Keratinocyte (primary cell): ENCODE measurements at regions not wholly inside any gene's neighbourhood (a gene's known extent, or its start where the extent isn't known, plus 50 kb on each side); places are given as distances from the start of the nearest gene placed in this dataset.

Source experiments
- DNase-seq: peaks from one replicate; pipeline ENCODE4 v3.0.0-alpha.2; 2011; ENCODE audit warnings: low read depth, missing footprints, low spot score
- FAIRE-seq: peaks from 2 replicates; lab custom pipeline; 2011; peaks lifted over from hg19 to GRCh38; lab: Jason Lieb, UNC
- H2AFZ ChIP-seq: 2 replicates; pipeline ENCODE4 v1.6.0; 2012; ENCODE audit warnings: low read length, control low read depth, inconsistent platforms; ENCODE audit not compliant: control insufficient read depth
- H3K27ac ChIP-seq: 2 replicates; pipeline ENCODE4 v1.5.1; 2011; ENCODE audit warnings: low read length; ENCODE audit not compliant: control insufficient read depth, insufficient read depth
- H3K27me3 ChIP-seq: 3 replicates; pipeline ENCODE4 v1.6.0; 2011; ENCODE audit warnings: low read length; ENCODE audit not compliant: control insufficient read depth, insufficient read depth; ENCODE audit errors: extremely low read depth
- H3K36me3 ChIP-seq, 2 experiments: 2 replicates in 1 of 2; 3 replicates in 1 of 2; pipeline ENCODE4 v1.5.1; 2011; ENCODE audit warnings: low read length in 2 of 2, mild to moderate bottlenecking in 1 of 2; ENCODE audit not compliant: control insufficient read depth in 2 of 2, insufficient read depth in 2 of 2; ENCODE audit errors: extremely low read depth in 1 of 2
- H3K4me1 ChIP-seq: 3 replicates; pipeline ENCODE4 v1.5.1; 2011; ENCODE audit warnings: low read length; ENCODE audit not compliant: control insufficient read depth, insufficient read depth; ENCODE audit errors: extremely low read depth
- H3K4me2 ChIP-seq: 3 replicates; pipeline ENCODE4 v1.6.0; 2011; ENCODE audit warnings: low read depth, low read length; ENCODE audit not compliant: control insufficient read depth, insufficient read depth; ENCODE audit errors: extremely low read depth
- H3K4me3 ChIP-seq, 3 experiments: fragments of 200-600 bp in 1 of 3; sonication (generic) in 1 of 3; 2 replicates in 2 of 3; 3 replicates in 1 of 3; pipeline ENCODE4 v1.5.1; 2011 to 2016; ENCODE audit warnings: low read length in 3 of 3, mild to moderate bottlenecking in 3 of 3, control low read depth in 2 of 3, inconsistent platforms in 1 of 3, low read depth in 1 of 3, mixed read lengths in 1 of 3, mixed run types in 1 of 3, moderate library complexity in 1 of 3; ENCODE audit not compliant: control insufficient read depth in 2 of 3, insufficient read depth in 2 of 3; ENCODE audit errors: extremely low read depth in 1 of 3
- H3K79me2 ChIP-seq: 2 replicates; pipeline ENCODE4 v1.6.0; 2012; ENCODE audit warnings: low read length; ENCODE audit not compliant: control insufficient read depth, insufficient read depth
- H3K9ac ChIP-seq: 3 replicates; pipeline ENCODE4 v1.6.0; 2011; ENCODE audit warnings: low read length; ENCODE audit not compliant: control insufficient read depth, insufficient read depth; ENCODE audit errors: extremely low read depth
- H3K9me1 ChIP-seq: 3 replicates; pipeline ENCODE4 v1.6.0; 2011; ENCODE audit warnings: low read length; ENCODE audit not compliant: control insufficient read depth, insufficient read depth; ENCODE audit errors: extremely low read depth
- H3K9me3 ChIP-seq: 2 replicates; pipeline ENCODE4 v1.5.1; 2012; ENCODE audit warnings: low read depth, low read length; ENCODE audit not compliant: control insufficient read depth
- H4K20me1 ChIP-seq: 3 replicates; pipeline ENCODE4 v1.6.0; 2011; ENCODE audit warnings: low read length; ENCODE audit not compliant: control insufficient read depth, insufficient read depth; ENCODE audit errors: extremely low read depth
- CTCF ChIP-seq, 3 experiments: IDR thresholded peaks in 1 of 3; conservative IDR thresholded peaks in 1 of 3; optimal IDR thresholded peaks in 1 of 3; 2 replicates in 2 of 3; 3 replicates in 1 of 3; pipeline versions ENCODE3 to v1.5.1; 2011; ENCODE audit warnings: low read length in 3 of 3, mild to moderate bottlenecking in 3 of 3, moderate library complexity in 2 of 3, control low read depth in 1 of 3, inconsistent platforms in 1 of 3; ENCODE audit not compliant: insufficient read depth in 2 of 3; ENCODE audit errors: extremely low read depth in 1 of 3
- EZH2 ChIP-seq: IDR thresholded peaks from one replicate; pipeline ENCODE4 v1.6.1; 2012; ENCODE audit warnings: inconsistent platforms, mild to moderate bottlenecking, low read length, moderate library complexity
- dilution Hi-C: fragments of 300-500 bp; cut with MboI; formaldehyde crosslinking; loops from one replicate; pipeline ENCODE4 v1.7.0; 2020; ENCODE audit warnings: low sequenced_read_pairs; ENCODE audit not compliant: extremely low pct_ligation_motif_present

DNA sequence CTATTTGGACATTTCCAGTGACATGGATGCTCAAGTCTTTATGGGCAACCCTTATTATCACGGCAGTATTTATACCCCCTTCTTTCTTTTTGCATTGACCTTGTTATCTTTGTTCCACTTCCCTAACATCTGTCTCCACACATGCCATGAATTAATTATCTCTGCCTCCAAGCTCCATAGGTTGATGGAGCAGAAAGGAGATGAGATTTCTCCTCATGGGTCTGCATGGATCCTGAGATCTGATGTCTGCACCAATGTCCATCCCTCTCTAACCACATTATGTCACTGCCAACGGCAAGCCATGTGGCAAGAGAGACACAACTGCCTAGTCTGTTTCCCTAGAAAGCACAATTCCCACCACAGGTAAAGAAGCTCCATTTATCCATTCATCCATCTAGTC is 416.8 kb upstream of the ASIC2 start:
- Histone ChIP-seq H2AFZ (no peak overlapping the region), H3K4me3 (no peak overlapping the region), H4K20me1 (no peaks in the 10 kb centered on the region), H3K4me1 (no peaks in the 10 kb centered on the region), H3K4me2 (no peak overlapping the region), H3K79me2 (no peaks in the 10 kb centered on the region), H3K36me3 (no peaks in the 10 kb centered on the region), H3K9me3 (no peaks in the 10 kb centered on the region), H3K27me3 (no peaks in the 10 kb centered on the region), H3K9me1 (no peaks in the 10 kb centered on the region), H3K27ac (no peak overlapping the region), H3K9ac (no peak overlapping the region)
- FAIRE-seq = no peak
- dilution Hi-C loops = no loop called here
- TF ChIP-seq CTCF (optimal IDR thresholded peaks at IDR 0.05 in 1 of 3, IDR thresholded peaks at IDR 0.05 in 1 of 3, conservative IDR thresholded peaks at IDR 0.05 in 1 of 3; ENCODE audit: extremely low read depth in 1 of 3, insufficient read depth in 2 of 3, low read length in 3 of 3) (no peak), EZH2 (no peak)
- DNase-seq = no peak

DNA sequence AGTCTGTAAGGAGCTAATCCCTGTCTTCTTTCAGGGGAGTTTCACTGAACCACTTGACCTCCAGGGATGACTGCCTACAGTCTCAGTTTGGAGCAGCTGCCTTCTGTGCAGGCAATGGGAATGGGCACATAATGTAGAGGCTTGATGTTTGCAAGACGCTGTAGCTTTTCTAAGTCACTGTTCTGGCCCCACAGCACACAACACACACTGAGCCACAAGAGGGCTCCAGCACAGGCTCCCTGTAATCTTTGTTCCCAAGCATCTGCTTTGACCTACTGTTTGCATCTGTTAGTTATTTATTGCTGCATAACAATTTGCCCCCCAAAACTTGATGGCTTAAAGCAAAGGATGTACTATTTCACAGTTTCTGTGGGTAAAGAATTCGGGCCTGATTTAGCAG is 419.0 kb upstream of the ASIC2 start:
- no peaks in the 10 kb centered on the region for H3K79me2 ChIP-seq
- H3K4me3 ChIP-seq = no peak overlapping the region
- H3K27me3 ChIP-seq = no peaks in the 10 kb centered on the region
- dilution Hi-C loops = no loop called here
- no peaks in the 10 kb centered on the region for H3K9me1 ChIP-seq
- H3K27ac ChIP-seq = no peak overlapping the region
- no peaks in the 10 kb centered on the region for H3K36me3 ChIP-seq
- no peaks in the 10 kb centered on the region for H3K4me1 ChIP-seq
- FAIRE-seq (no peak), DNase-seq (no peak)
- H3K4me2 ChIP-seq = no peak overlapping the region
- no peak for TF ChIP-seq EZH2
- peak in 1 of 3 experiments; percentile 12 for TF ChIP-seq CTCF (optimal IDR thresholded peaks at IDR 0.05 in 1 of 3, IDR thresholded peaks at IDR 0.05 in 1 of 3, conservative IDR thresholded peaks at IDR 0.05 in 1 of 3; ENCODE audit: extremely low read depth in 1 of 3, insufficient read depth in 2 of 3, low read length in 3 of 3)
- H3K9me3 ChIP-seq = no peaks in the 10 kb centered on the region
- H3K9ac ChIP-seq = no peak overlapping the region
- H4K20me1 ChIP-seq = no peaks in the 10 kb centered on the region
- H2AFZ ChIP-seq = no peak overlapping the region
